ENCODE measurements at regions not wholly inside any gene's neighbourhood (a gene's known extent, or its start where the extent isn't known, plus 50 kb on each side); places are given as distances from the start of the nearest gene placed in this dataset.

- no peak for TF ChIP-seq POLR2A (IDR thresholded peaks at IDR 0.05)
- no peak for TF ChIP-seq CTCF (IDR thresholded peaks at IDR 0.05)
Observed at GRCh38 chr12:88706286-88706685, 126.0 kb upstream of the KITLG start.

Measured in ovary (tissue), 3 donors.